Endothelial cell of umbilical vein (primary cell): ENCODE measurements at regions not wholly inside any gene's neighbourhood (a gene's known extent, or its start where the extent isn't known, plus 50 kb on each side); places are given as distances from the start of the nearest gene placed in this dataset.

Experiments
- CTCF ChIP-seq, 2 donors: IDR thresholded peaks; 1 replicate in 1 of 2; 2 replicates in 1 of 2; pipeline ENCODE4 v1.5.1; 2011; ENCODE audit warnings: low read length in 2 of 2, mild to moderate bottlenecking in 2 of 2, moderate library complexity in 2 of 2, control low read depth in 1 of 2, inconsistent platforms in 1 of 2, low read depth in 1 of 2; ENCODE audit not compliant: insufficient read depth in 1 of 2; ENCODE audit errors: extremely low read depth in 1 of 2
- EZH2 ChIP-seq: IDR thresholded peaks from 2 replicates; pipeline ENCODE4 v1.6.1; 2012; ENCODE audit warnings: borderline replicate concordance, low read depth, mild to moderate bottlenecking, moderate library complexity, low read length, inconsistent platforms; ENCODE audit not compliant: severe bottlenecking
- JUN ChIP-seq: IDR thresholded peaks from 2 replicates; pipeline ENCODE4 v1.6.1; 2011; ENCODE audit warnings: borderline replicate concordance, low read depth; ENCODE audit not compliant: insufficient read length, insufficient read depth
- MAX ChIP-seq: IDR thresholded peaks from 2 replicates; pipeline ENCODE4 v1.6.1; 2011; ENCODE audit not compliant: insufficient read depth, insufficient read length
- POLR2A ChIP-seq: IDR thresholded peaks from 2 replicates; pipeline ENCODE4 v1.6.1; 2012; ENCODE audit warnings: low read depth, mild to moderate bottlenecking, control low read depth, low read length
- POLR2AphosphoS5 ChIP-seq: IDR thresholded peaks from 2 replicates; pipeline ENCODE4 v1.6.1; 2012; ENCODE audit warnings: low read depth, mild to moderate bottlenecking, control low read depth, low read length, moderate library complexity; ENCODE audit not compliant: insufficient read depth

GRCh38 chr1:229822026-229822425 lies 196.0 kb downstream of the URB2 start:
- TF ChIP-seq POLR2AphosphoS5: no peak
- TF ChIP-seq CTCF (IDR thresholded peaks at IDR 0.05; ENCODE audit: extremely low read depth in 1 of 2, insufficient read depth in 1 of 2, low read depth in 1 of 2, low read length in 2 of 2): no peak
- TF ChIP-seq POLR2A: no peak
- TF ChIP-seq EZH2: no peak
- no peak for TF ChIP-seq MAX
- no peak for TF ChIP-seq JUN
